ENCODE measurements at regions not wholly inside any gene's neighbourhood (a gene's known extent, or its start where the extent isn't known, plus 50 kb on each side); places are given as distances from the start of the nearest gene placed in this dataset.

GRCh38 chr5:68086857-68087256 is 128.7 kb upstream of the PIK3R1 start:
- TF ChIP-seq CTCF (IDR thresholded peaks at IDR 0.05; ENCODE audit: low read depth, low read length, poor library complexity, severe bottlenecking) (no peak), EZH2phosphoT487 (IDR thresholded peaks at IDR 0.05; ENCODE audit: borderline replicate concordance, low read length) (no peak)

Measured in DOHH2 (cell line).